Ovary (tissue), 3 donors: ENCODE measurements at regions not wholly inside any gene's neighbourhood (a gene's known extent, or its start where the extent isn't known, plus 50 kb on each side); places are given as distances from the start of the nearest gene placed in this dataset.

Experiments
- CTCF ChIP-seq, 3 donors: fragments of 450-650 bp in 2 of 3; fragments of 200-600 bp in 1 of 3; IDR thresholded peaks; one replicate each; pipeline versions ENCODE4 v1.5.1 to v1.8.0; 2016 to 2022; ENCODE audit warnings: antibody characterized with exemption in 3 of 3, mild to moderate bottlenecking in 1 of 3
- EP300 ChIP-seq: sonication (generic); formaldehyde crosslinking; IDR thresholded peaks from one replicate; pipeline ENCODE4 v1.6.1; 2017; ENCODE audit warnings: antibody characterized with exemption
- POLR2A ChIP-seq: fragments of 450-650 bp; IDR thresholded peaks from one replicate; pipeline ENCODE4 v1.6.1; 2017; ENCODE audit warnings: antibody characterized with exemption, mild to moderate bottlenecking, moderate library complexity
- donor health status: DM: no; HTN: no; CAD: no.

GRCh38 chr1:194568610-194569009 is 1382.2 kb upstream of the B3GALT2 start:
- TF ChIP-seq CTCF (IDR thresholded peaks at IDR 0.05) (no peak), POLR2A (no peak), EP300 (no peak)
